GM18517 (cell line): ENCODE measurements at regions not wholly inside any gene's neighbourhood (a gene's known extent, or its start where the extent isn't known, plus 50 kb on each side); places are given as distances from the start of the nearest gene placed in this dataset.

Experiments
- ATAC-seq: cut with Tn5 transposase; IDR thresholded peaks from one replicate; pipeline ENCODE4 v1.9.1; 2021; ENCODE audit warnings: mild to moderate bottlenecking, moderate library complexity; ENCODE audit not compliant: unreplicated experiment

- no peak for ATAC-seq
Measured at GRCh38 chr7:145313551-145313950, 477.7 kb upstream of the TPK1 start.

- no peak for ATAC-seq
Measured at GRCh38 chr7:145293754-145294153, 457.9 kb upstream of the TPK1 start.

GRCh38 chr7:145293228-145293701 lies 457.4 kb upstream of the TPK1 start:
- ATAC-seq: no peak

GRCh38 chr7:145289384-145289783 lies 453.5 kb upstream of the TPK1 start:
- ATAC-seq: no peak

- no peak for ATAC-seq
Measured at GRCh38 chr7:145276118-145276517, 440.3 kb upstream of the TPK1 start.

- ATAC-seq: no peak
Measured at GRCh38 chr7:145269418-145270161, 433.7 kb upstream of the TPK1 start.

- ATAC-seq: no peak
Measured at GRCh38 chr7:145265180-145265579, 429.3 kb upstream of the TPK1 start.

GRCh38 chr7:145263886-145264285 lies 428.0 kb upstream of the TPK1 start:
- ATAC-seq: peak; percentile 89

GRCh38 chr7:145252031-145252430 lies 416.2 kb upstream of the TPK1 start:
- ATAC-seq: no peak

- ATAC-seq: no peak
Measured at GRCh38 chr7:145224775-145225174, 388.9 kb upstream of the TPK1 start.

- ATAC-seq: no peak
Measured at GRCh38 chr7:145219461-145219860, 383.6 kb upstream of the TPK1 start.

- ATAC-seq: no peak
Measured at GRCh38 chr7:145216866-145217265, 381.0 kb upstream of the TPK1 start.

GRCh38 chr7:145212050-145212449 lies 376.2 kb upstream of the TPK1 start:
- no peak for ATAC-seq

GRCh38 chr7:145211211-145211610 lies 375.4 kb upstream of the TPK1 start:
- ATAC-seq: no peak

GRCh38 chr7:145193951-145194350 lies 358.1 kb upstream of the TPK1 start:
- ATAC-seq: no peak

- ATAC-seq: no peak
Measured at GRCh38 chr7:145184956-145185355, 349.1 kb upstream of the TPK1 start.

- ATAC-seq: no peak
Measured at GRCh38 chr7:145183069-145183468, 347.2 kb upstream of the TPK1 start.

GRCh38 chr7:145175366-145175765 lies 339.5 kb upstream of the TPK1 start:
- ATAC-seq: no peak

GRCh38 chr7:145169908-145170307 lies 334.1 kb upstream of the TPK1 start:
- ATAC-seq: no peak

GRCh38 chr7:145168879-145169278 lies 333.0 kb upstream of the TPK1 start:
- ATAC-seq: no peak

GRCh38 chr7:145168427-145168826 lies 332.6 kb upstream of the TPK1 start:
- no peak for ATAC-seq

GRCh38 chr7:145156834-145157233 lies 321.0 kb upstream of the TPK1 start:
- ATAC-seq: no peak

GRCh38 chr7:145152589-145152988 lies 316.7 kb upstream of the TPK1 start:
- ATAC-seq: no peak
